K562 (cell line): ENCODE measurements at regions not wholly inside any gene's neighbourhood (a gene's known extent, or its start where the extent isn't known, plus 50 kb on each side); places are given as distances from the start of the nearest gene placed in this dataset.

Experiments used
- ATAC-seq: fragments of 200-7000 bp; cut with Tn5 transposase; 3 replicates; pipeline ENCODE4 v1.9.1; 2020; ENCODE audit warnings: moderate library complexity
- BruUV-seq: library from RNA; stranded (reverse); fragments of 400-500 nt; replicated peaks from 2 replicates; lab custom pipeline; 2021; lab: Mats Ljungman, UMichigan
- CTCF ChIA-PET: fragments of 300-600 bp; formaldehyde crosslinking; extraction: SDS; loops from one replicate; lab custom pipeline; 2021; ENCODE audit warnings: low intra/inter-chr PET ratio; lab: Yijun Ruan, JAX
- POLR2A ChIA-PET: fragments of 300-600, 350-650 bp; sonication (Branson Sonifier 250); formaldehyde crosslinking; extraction: SDS; loops from one replicate; lab custom pipeline; 2021; ENCODE audit warnings: antibody characterized with exemption, inconsistent platforms; lab: Yijun Ruan, JAX
- DNase-seq, 4 experiments: peaks; one replicate each; pipeline versions ENCODE4 v3.0.0 to v3.0.0-alpha.2; 2011 to 2018; ENCODE audit warnings: low spot score in 3 of 4, mixed read lengths in 3 of 4; ENCODE audit errors: extremely low read depth in 1 of 4
- FAIRE-seq: peaks from 2 replicates; lab custom pipeline; 2011; peaks lifted over from hg19 to GRCh38; lab: Jason Lieb, UNC
- H2AFZ ChIP-seq: 2 replicates; pipeline ENCODE4 v1.6.0; 2011; ENCODE audit warnings: low read depth, low read length, control low read depth, inconsistent platforms
- H3K27ac ChIP-seq: fragments of 200-600 bp; 3 replicates; pipeline ENCODE4 v1.8.0; 2011; ENCODE audit warnings: low read depth, mild to moderate bottlenecking, control low read depth, inconsistent platforms, low read length, moderate library complexity, mixed read lengths; ENCODE audit errors: extremely low read depth
- H3K27me3 ChIP-seq, 2 experiments: fragments of 300-600 bp in 1 of 2; 2 replicates in 1 of 2; 3 replicates in 1 of 2; pipeline versions ENCODE4 v1.6.0 to v1.8.0; 2011; ENCODE audit warnings: inconsistent platforms in 2 of 2, low read length in 2 of 2, mild to moderate bottlenecking in 1 of 2, mixed read lengths in 1 of 2, moderate library complexity in 1 of 2; ENCODE audit not compliant: control insufficient read depth in 2 of 2, insufficient read depth in 2 of 2
- H3K36me3 ChIP-seq: fragments of 300-600 bp; 3 replicates; pipeline ENCODE4 v1.8.0; 2011; ENCODE audit warnings: mild to moderate bottlenecking, low read length, inconsistent platforms; ENCODE audit not compliant: control insufficient read depth, insufficient read depth
- H3K4me1 ChIP-seq, 2 experiments: fragments of 200-600 bp in 1 of 2; replicated peaks in 1 of 2; 2 replicates in 1 of 2; 3 replicates in 1 of 2; pipeline versions ENCODE4 v1.5.1 to v1.8.0; 2011; ENCODE audit warnings: inconsistent platforms in 2 of 2, low read length in 2 of 2, mild to moderate bottlenecking in 1 of 2, mixed read lengths in 1 of 2, moderate library complexity in 1 of 2; ENCODE audit not compliant: control insufficient read depth in 2 of 2, insufficient read depth in 2 of 2
- H3K4me2 ChIP-seq: 2 replicates; pipeline ENCODE4 v1.6.1; 2011; ENCODE audit warnings: low read length, control low read depth, inconsistent platforms, mixed read lengths; ENCODE audit not compliant: insufficient read depth
- H3K4me3 ChIP-seq: fragments of 200-600 bp; sonication (generic), shearing (Covaris generic); 2 replicates; pipeline ENCODE4 v1.5.1; 2016; ENCODE audit warnings: control low read depth, inconsistent platforms
- H3K79me2 ChIP-seq: fragments of 200-600 bp; 3 replicates; pipeline ENCODE4 v1.8.0; 2011; ENCODE audit warnings: low read length, inconsistent platforms; ENCODE audit not compliant: control insufficient read depth, insufficient read depth
- H3K9ac ChIP-seq, 2 experiments: 2 replicates each; pipeline versions ENCODE4 v1.6.0 to v1.6.1; 2011; ENCODE audit warnings: low read depth in 2 of 2, low read length in 2 of 2, control low read depth in 1 of 2, inconsistent platforms in 1 of 2, mild to moderate bottlenecking in 1 of 2, mixed read lengths in 1 of 2; ENCODE audit not compliant: insufficient read depth in 1 of 2
- H3K9me1 ChIP-seq: one replicate; pipeline ENCODE4 v1.6.0; 2011; ENCODE audit warnings: inconsistent platforms, mild to moderate bottlenecking, low read length, moderate library complexity; ENCODE audit not compliant: control insufficient read depth, insufficient read depth
- H3K9me3 ChIP-seq: replicated peaks from 2 replicates; pipeline ENCODE4 v1.5.1; 2011; ENCODE audit warnings: low read depth, low read length, inconsistent platforms; ENCODE audit not compliant: control insufficient read depth, insufficient read depth
- H4K20me1 ChIP-seq: replicated peaks from 2 replicates; pipeline ENCODE4 v1.6.1; 2011; ENCODE audit warnings: low read length, inconsistent platforms, mixed read lengths; ENCODE audit not compliant: control insufficient read depth, insufficient read depth
- BACH1 ChIP-seq: fragments of 200-800 bp; sonication (Bioruptor generic); IDR thresholded peaks from 2 replicates; pipeline ENCODE4 v1.6.1; 2016; ENCODE audit warnings: missing genetic modification characterization, missing compliant biosample characterization
- CAMTA2 ChIP-seq: fragments of 250-450 bp; sonication (Bioruptor Pico); conservative IDR thresholded peaks from 2 replicates; pipeline ENCODE4 v1.5.1; 2022
- COPS2 ChIP-seq: fragments of 450-650 bp; conservative IDR thresholded peaks from 2 replicates; pipeline ENCODE4 v1.6.1; 2016; ENCODE audit warnings: mild to moderate bottlenecking, moderate library complexity
- FOXJ3 ChIP-seq: sonication (generic); formaldehyde crosslinking; IDR thresholded peaks from 2 replicates; pipeline ENCODE4 v1.4.0; 2020; ENCODE audit warnings: mild to moderate bottlenecking, missing genetic modification reagents
- FOXK1 ChIP-seq: sonication (generic); formaldehyde crosslinking; IDR thresholded peaks from 2 replicates; pipeline ENCODE4 v1.8.0; 2022; ENCODE audit warnings: missing genetic modification reagents, mild to moderate bottlenecking, borderline replicate concordance
- GABPA ChIP-seq: fragments of 200-800 bp; sonication (Bioruptor generic); conservative IDR thresholded peaks from 2 replicates; pipeline ENCODE4 v1.6.1; 2016; ENCODE audit warnings: low read depth, missing genetic modification characterization, missing compliant biosample characterization
- HMG20A ChIP-seq: fragments of 450-650 bp; formaldehyde crosslinking; conservative IDR thresholded peaks from 2 replicates; pipeline ENCODE4 v1.4.0; 2020; ENCODE audit warnings: mild to moderate bottlenecking, mixed read lengths
- HMGN3 ChIP-seq: IDR thresholded peaks from 2 replicates; pipeline ENCODE4 v1.6.1; 2011; ENCODE audit warnings: borderline replicate concordance, low read depth, mild to moderate bottlenecking, mixed read lengths, low read length; ENCODE audit not compliant: insufficient read length; ENCODE audit errors: extremely low read depth
- KDM1A ChIP-seq, 2 experiments: fragments of 450-650 bp; IDR thresholded peaks; 2 replicates each; pipeline ENCODE4 v1.6.1; 2016; ENCODE audit warnings: mild to moderate bottlenecking in 2 of 2
- NFRKB ChIP-seq: fragments of 450-650 bp; IDR thresholded peaks from 2 replicates; pipeline ENCODE4 v1.6.1; 2016; ENCODE audit warnings: low read depth
- NFYB ChIP-seq: IDR thresholded peaks from 2 replicates; pipeline ENCODE4 v1.6.1; 2011; ENCODE audit warnings: mild to moderate bottlenecking, moderate library complexity; ENCODE audit not compliant: insufficient read length; ENCODE audit errors: extremely low read depth
- NR2C1 ChIP-seq, 2 experiments: fragments of 450-650 bp; IDR thresholded peaks; 2 replicates each; pipeline ENCODE4 v1.6.1; 2017; ENCODE audit warnings: mild to moderate bottlenecking in 2 of 2, antibody characterized with exemption in 1 of 2, inconsistent platforms in 1 of 2, missing compliant biosample characterization in 1 of 2, missing genetic modification characterization in 1 of 2
- NUFIP1 ChIP-seq: fragments of 450-650 bp; IDR thresholded peaks from 2 replicates; pipeline ENCODE4 v1.6.1; 2018; ENCODE audit not compliant: partially characterized antibody
- RCOR1 ChIP-seq, 2 experiments: IDR thresholded peaks; 2 replicates each; pipeline ENCODE4 v1.6.1; 2012; ENCODE audit warnings: low read depth in 2 of 2, low read length in 2 of 2, borderline replicate concordance in 1 of 2, improper control_type of control experiment in 1 of 2
- SIN3A ChIP-seq, 2 experiments: fragments of 150-350 bp in 1 of 2; IDR thresholded peaks; 2 replicates each; pipeline ENCODE4 v1.6.1; 2011 to 2016; ENCODE audit warnings: borderline replicate concordance in 2 of 2, low read depth in 2 of 2, low read length in 2 of 2, mild to moderate bottlenecking in 2 of 2, moderate library complexity in 2 of 2; ENCODE audit not compliant: control insufficient read depth in 1 of 2
- YY1 ChIP-seq, 3 experiments: IDR thresholded peaks; 2 replicates each; pipeline ENCODE4 v1.6.1; 2011; ENCODE audit warnings: low read length in 2 of 3, mild to moderate bottlenecking in 2 of 3, moderate library complexity in 2 of 3, borderline replicate concordance in 1 of 3, control low read depth in 1 of 3, low read depth in 1 of 3; ENCODE audit not compliant: insufficient read depth in 3 of 3, insufficient replicate concordance in 2 of 3, control insufficient read depth in 1 of 3, insufficient read length in 1 of 3; ENCODE audit errors: extremely low read depth in 1 of 3
- ZNF561 ChIP-seq: fragments of 450-650 bp; formaldehyde crosslinking; conservative IDR thresholded peaks from 2 replicates; pipeline ENCODE4 v1.4.0; 2020; ENCODE audit warnings: mild to moderate bottlenecking, moderate library complexity
- ZNF57 ChIP-seq: fragments of 450-650 bp; formaldehyde crosslinking; IDR thresholded peaks from 2 replicates; pipeline ENCODE4 v1.4.0; 2020; ENCODE audit warnings: mild to moderate bottlenecking, moderate library complexity
- WGBS: fragments of 100-300 bp; shearing (Covaris generic); methylation state at CpG from one replicate; pipeline ENCODE4 v1.1.6; 2016; ENCODE audit warnings: low coverage, mixed read lengths; ENCODE audit not compliant: insufficient coverage; ENCODE audit errors: missing lambda C conversion rate; 5-methylcytosine and 5-hydroxymethylcytosine counted together
- in situ Hi-C: fragments of 300-500 bp; cut with MboI; formaldehyde crosslinking; loops from 4 replicates; pipeline ENCODE4 v1.15.0; 2018; ENCODE audit warnings: inconsistent platforms, mixed read lengths
- intact Hi-C: fragments of 100-400 bp; cut with micrococcal nuclease; formaldehyde crosslinking; loops from 2 replicates; pipeline ENCODE4 v1.14.2; 2022
- TF ChIP-seq, protein P1 (sequence below), 2 experiments: fragments of 450-650 bp; IDR thresholded peaks; 2 replicates each; pipeline ENCODE4 v1.6.1; 2018; ENCODE audit warnings: mild to moderate bottlenecking in 2 of 2, low read depth in 1 of 2; ENCODE audit not compliant: partially characterized antibody in 2 of 2

DNA sequence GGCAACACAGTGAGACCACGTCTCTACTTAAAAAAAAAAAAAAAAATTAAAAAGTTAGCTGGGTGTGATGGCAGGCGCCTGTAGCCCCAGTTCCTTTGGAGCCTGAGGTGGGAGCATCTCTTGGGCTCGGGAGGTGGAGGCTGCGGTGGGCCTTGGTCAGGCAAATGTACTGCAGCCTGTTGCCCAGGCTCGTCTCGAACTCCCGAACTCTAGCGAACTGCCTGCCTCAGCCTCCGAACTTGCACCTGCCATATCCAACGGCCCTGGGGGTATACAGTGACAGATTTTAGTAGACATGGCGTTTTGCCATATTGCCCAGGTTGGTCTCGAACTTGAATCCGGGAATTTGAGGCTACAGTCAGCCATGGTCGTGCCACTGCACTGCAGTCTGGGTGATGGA, 195.4 kb downstream of the ALG10 start:
- H3K9me1 ChIP-seq = no peaks in the 10 kb centered on the region
- no peaks in the 10 kb centered on the region for H3K79me2 ChIP-seq
- ChIA-PET POLR2A (no interaction called here), CTCF (interaction anchor here (0.9 to 2.5 kb wide), 4 partner anchors 92 to 1461 kb away, joined by 3 to 19 read pairs (median 8); partner anchors contain the start of gene YARS2)
- no peaks in the 10 kb centered on the region; the same call in 1 of the 2 replicates for H3K9me3 ChIP-seq
- no peak overlapping the region for H3K4me3 ChIP-seq
- no TSS peak for BruUV-seq
- DNase-seq (no peak), FAIRE-seq (no peak), ATAC-seq (no peak)
- WGBS = 40% methylated on average over 11 of the region's 14 CpGs
- peaks cover 0 to 8% of the 10 kb centered on the region in 2 experiments; a peak in 2 of 5 replicates for H3K4me1 ChIP-seq
- H4K20me1 ChIP-seq = no peaks in the 10 kb centered on the region
- intact Hi-C loops = loop anchor here (1.0 to 10.0 kb wide), 5 partner anchors 75 to 407 kb away; no protein-coding TSS in a partner anchor
- H2AFZ ChIP-seq = peak overlapping the region; percentile 40; the same call in 1 of the 2 replicates
- H3K36me3 ChIP-seq = no peaks in the 10 kb centered on the region
- no peaks in the 10 kb centered on the region; a peak in 1 of 5 replicates for H3K27me3 ChIP-seq
- in situ Hi-C loops = loop anchor here (5.0 to 10.0 kb wide), 3 partner anchors 95 to 387 kb away; no protein-coding TSS in a partner anchor
- no peak overlapping the region for H3K27ac ChIP-seq
- H3K4me2 ChIP-seq = no peak overlapping the region
- no peak overlapping the region for H3K9ac ChIP-seq
- TF ChIP-seq, protein P1, sequence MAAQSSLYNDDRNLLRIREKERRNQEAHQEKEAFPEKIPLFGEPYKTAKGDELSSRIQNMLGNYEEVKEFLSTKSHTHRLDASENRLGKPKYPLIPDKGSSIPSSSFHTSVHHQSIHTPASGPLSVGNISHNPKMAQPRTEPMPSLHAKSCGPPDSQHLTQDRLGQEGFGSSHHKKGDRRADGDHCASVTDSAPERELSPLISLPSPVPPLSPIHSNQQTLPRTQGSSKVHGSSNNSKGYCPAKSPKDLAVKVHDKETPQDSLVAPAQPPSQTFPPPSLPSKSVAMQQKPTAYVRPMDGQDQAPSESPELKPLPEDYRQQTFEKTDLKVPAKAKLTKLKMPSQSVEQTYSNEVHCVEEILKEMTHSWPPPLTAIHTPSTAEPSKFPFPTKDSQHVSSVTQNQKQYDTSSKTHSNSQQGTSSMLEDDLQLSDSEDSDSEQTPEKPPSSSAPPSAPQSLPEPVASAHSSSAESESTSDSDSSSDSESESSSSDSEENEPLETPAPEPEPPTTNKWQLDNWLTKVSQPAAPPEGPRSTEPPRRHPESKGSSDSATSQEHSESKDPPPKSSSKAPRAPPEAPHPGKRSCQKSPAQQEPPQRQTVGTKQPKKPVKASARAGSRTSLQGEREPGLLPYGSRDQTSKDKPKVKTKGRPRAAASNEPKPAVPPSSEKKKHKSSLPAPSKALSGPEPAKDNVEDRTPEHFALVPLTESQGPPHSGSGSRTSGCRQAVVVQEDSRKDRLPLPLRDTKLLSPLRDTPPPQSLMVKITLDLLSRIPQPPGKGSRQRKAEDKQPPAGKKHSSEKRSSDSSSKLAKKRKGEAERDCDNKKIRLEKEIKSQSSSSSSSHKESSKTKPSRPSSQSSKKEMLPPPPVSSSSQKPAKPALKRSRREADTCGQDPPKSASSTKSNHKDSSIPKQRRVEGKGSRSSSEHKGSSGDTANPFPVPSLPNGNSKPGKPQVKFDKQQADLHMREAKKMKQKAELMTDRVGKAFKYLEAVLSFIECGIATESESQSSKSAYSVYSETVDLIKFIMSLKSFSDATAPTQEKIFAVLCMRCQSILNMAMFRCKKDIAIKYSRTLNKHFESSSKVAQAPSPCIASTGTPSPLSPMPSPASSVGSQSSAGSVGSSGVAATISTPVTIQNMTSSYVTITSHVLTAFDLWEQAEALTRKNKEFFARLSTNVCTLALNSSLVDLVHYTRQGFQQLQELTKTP (IDR thresholded peaks at IDR 0.05; ENCODE audit: low read depth in 1 of 2, partially characterized antibody in 2 of 2) = no peak
- no peak for TF ChIP-seq NR2C1 (IDR thresholded peaks at IDR 0.05)
- TF ChIP-seq NR2C1 (tag; IDR thresholded peaks at IDR 0.05) = no peak
- no peak for TF ChIP-seq HMG20A (CRISPR knock-in tag)
- TF ChIP-seq NUFIP1 = no peak
- no peak for TF ChIP-seq NFYB
- TF ChIP-seq KDM1A (IDR thresholded peaks at IDR 0.05) = no peak
- TF ChIP-seq CAMTA2 = no peak
- no peak for TF ChIP-seq HMGN3
- TF ChIP-seq GABPA (tag) = no peak
- TF ChIP-seq ZNF57 (CRISPR knock-in tag) = no peak
- no peak for TF ChIP-seq FOXK1
- no peak for TF ChIP-seq SIN3A (IDR thresholded peaks at IDR 0.05; ENCODE audit: borderline replicate concordance in 2 of 2, control insufficient read depth in 1 of 2, low read depth in 2 of 2, low read length in 2 of 2)
- no peak for TF ChIP-seq BACH1 (tag)
- TF ChIP-seq COPS2 = no peak
- no peak for TF ChIP-seq RCOR1 (IDR thresholded peaks at IDR 0.05; ENCODE audit: borderline replicate concordance in 1 of 2, low read depth in 2 of 2, low read length in 2 of 2)
- no peak for TF ChIP-seq NFRKB
- no peak for TF ChIP-seq YY1 (IDR thresholded peaks at IDR 0.05; ENCODE audit: borderline replicate concordance in 1 of 3, control insufficient read depth in 1 of 3, extremely low read depth in 1 of 3, insufficient read depth in 3 of 3, insufficient read length in 1 of 3, insufficient replicate concordance in 2 of 3, low read depth in 1 of 3, low read length in 2 of 3)
- TF ChIP-seq FOXJ3 = no peak
- TF ChIP-seq ZNF561 = no peak
